IPS-18a (cell line): ENCODE measurements at regions not wholly inside any gene's neighbourhood (a gene's known extent, or its start where the extent isn't known, plus 50 kb on each side); places are given as distances from the start of the nearest gene placed in this dataset.
A peak's percentile ranks its signal among the peaks of the same experiment; 100 is the strongest.

ENCODE experiments used
- H3K27ac ChIP-seq: one replicate; pipeline ENCODE4 v1.5.1; 2013; ENCODE audit warnings: low read length
- H3K27me3 ChIP-seq: one replicate; pipeline ENCODE4 v1.6.1; 2013; ENCODE audit warnings: mild to moderate bottlenecking, low read length; ENCODE audit not compliant: control insufficient read depth, insufficient read depth
- H3K36me3 ChIP-seq: one replicate; pipeline ENCODE4 v1.6.1; 2013; ENCODE audit warnings: low read depth, low read length; ENCODE audit not compliant: control insufficient read depth
- H3K4me1 ChIP-seq: one replicate; pipeline ENCODE4 v1.6.1; 2013; ENCODE audit warnings: low read depth, low read length; ENCODE audit not compliant: control insufficient read depth
- H3K4me3 ChIP-seq: one replicate; pipeline ENCODE4 v1.5.1; 2013; ENCODE audit warnings: low read length
- H3K9ac ChIP-seq: one replicate; pipeline ENCODE4 v1.6.1; 2013; ENCODE audit warnings: mild to moderate bottlenecking, low read length, moderate library complexity
- H3K9me3 ChIP-seq: one replicate; pipeline ENCODE4 v1.6.1; 2013; ENCODE audit warnings: low read depth, low read length; ENCODE audit not compliant: control insufficient read depth

DNA sequence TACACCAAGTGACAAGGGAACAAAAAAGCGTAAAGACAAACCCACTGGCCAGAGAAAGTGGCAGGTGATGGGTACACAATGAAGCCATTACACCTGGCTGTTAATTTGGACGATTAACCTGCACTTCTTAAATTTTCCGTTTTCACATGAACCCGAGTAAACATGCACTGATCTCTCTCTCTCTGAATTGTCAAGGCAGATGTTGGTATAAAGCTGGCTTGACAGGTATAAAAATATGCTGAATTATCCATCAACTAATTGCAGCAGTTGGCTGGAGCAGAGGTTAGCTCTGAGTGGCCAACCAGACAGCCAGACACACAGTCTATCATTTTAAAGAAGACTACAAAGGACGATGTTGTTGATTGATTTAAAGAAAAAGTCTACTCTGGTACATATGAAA lies 561.7 kb upstream of the ALCAM start:
- Histone ChIP-seq H3K36me3 (no peaks in the 10 kb centered on the region), H3K9me3 (no peaks in the 10 kb centered on the region), H3K27ac (no peak overlapping the region), H3K4me3 (no peak overlapping the region), H3K4me1 (no peaks in the 10 kb centered on the region), H3K27me3 (no peaks in the 10 kb centered on the region), H3K9ac (no peak overlapping the region)

DNA sequence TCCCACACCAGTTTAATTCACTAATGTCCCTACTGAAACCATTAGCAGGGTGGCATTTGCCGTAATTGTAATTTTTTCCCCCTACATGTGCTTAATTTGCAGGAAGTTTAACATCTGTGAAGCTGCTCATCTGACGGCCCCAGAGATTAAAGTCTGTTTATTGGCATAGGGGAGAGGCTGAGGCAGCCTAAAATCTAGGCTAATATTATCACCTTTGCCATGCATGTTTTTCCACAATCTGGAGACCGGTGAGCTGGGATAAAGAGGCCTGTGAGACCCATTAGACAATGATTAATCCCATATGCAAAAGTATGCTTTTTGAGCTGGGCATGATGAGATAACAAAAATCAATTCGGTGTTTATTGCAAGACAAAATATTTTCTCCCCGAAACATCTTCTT lies 561.2 kb upstream of the ALCAM start:
- Histone ChIP-seq H3K27me3 (no peaks in the 10 kb centered on the region), H3K9ac (no peak overlapping the region), H3K36me3 (no peaks in the 10 kb centered on the region), H3K9me3 (no peaks in the 10 kb centered on the region), H3K4me3 (no peak overlapping the region), H3K4me1 (no peaks in the 10 kb centered on the region), H3K27ac (no peak overlapping the region)

DNA sequence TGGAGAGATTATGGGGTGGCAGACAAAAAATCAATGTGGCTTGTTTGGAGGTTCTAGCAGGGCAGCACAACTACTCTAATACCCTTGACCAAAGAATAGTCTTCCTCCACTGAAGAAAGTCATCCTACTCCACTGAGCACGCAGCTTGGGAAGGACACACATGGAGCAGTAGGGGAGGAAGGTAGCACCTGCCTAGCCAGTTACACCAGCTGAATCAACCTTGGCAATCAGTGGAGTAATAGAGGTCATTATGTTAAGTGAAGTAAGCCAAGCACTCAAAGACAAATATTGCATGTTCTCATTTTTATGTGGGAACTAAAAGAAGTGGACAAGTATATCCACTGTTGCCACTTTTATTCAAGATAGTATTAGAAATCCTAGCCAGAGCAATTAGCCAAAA lies 555.8 kb upstream of the ALCAM start:
- H3K36me3 ChIP-seq: no peaks in the 10 kb centered on the region
- no peaks in the 10 kb centered on the region for H3K27me3 ChIP-seq
- peaks cover 6% of the 10 kb centered on the region for H3K4me1 ChIP-seq
- H3K4me3 ChIP-seq: no peak overlapping the region
- no peak overlapping the region for H3K9ac ChIP-seq
- no peaks in the 10 kb centered on the region for H3K9me3 ChIP-seq
- no peak overlapping the region for H3K27ac ChIP-seq

DNA sequence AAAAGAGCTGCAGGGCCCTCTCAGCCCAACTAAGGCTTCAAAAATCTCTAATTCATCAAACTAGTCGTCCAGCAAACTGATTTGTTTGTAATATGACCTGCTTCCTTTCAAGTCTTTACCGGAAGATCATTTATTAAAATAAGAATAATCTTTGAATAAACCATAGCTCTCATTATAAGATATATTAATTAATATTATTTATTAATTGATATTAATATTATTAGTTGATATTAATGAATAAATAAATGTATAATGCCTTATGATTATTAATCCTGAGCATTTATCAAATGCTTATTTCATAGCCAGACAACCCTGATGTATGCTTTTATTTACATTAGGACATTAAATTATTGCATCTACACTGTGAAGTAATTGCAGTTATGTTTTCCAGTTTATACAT lies 550.7 kb upstream of the ALCAM start:
- Histone ChIP-seq H3K4me3 (no peak overlapping the region), H3K27me3 (no peaks in the 10 kb centered on the region), H3K9ac (no peak overlapping the region), H3K4me1 (peaks cover 12% of the 10 kb centered on the region), H3K36me3 (no peaks in the 10 kb centered on the region), H3K9me3 (peaks cover 4% of the 10 kb centered on the region), H3K27ac (no peak overlapping the region)

DNA sequence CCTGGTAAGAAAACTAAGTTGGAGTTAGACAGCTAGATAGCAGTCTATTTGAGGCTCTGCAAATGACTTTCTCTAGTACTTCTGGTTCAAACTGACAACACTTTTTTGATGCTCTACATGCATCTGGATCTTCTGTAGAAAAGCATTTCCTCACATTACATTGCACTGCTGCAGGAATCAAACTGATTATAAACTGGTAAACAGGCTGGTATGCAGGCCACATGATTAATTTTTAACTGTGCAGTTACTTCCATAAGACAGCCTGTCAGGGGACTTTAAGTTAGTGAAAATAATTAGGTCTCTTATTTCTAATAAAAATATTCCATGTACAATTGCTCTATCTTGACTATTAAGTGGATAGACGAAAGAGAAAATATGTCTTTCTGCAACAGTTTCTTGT lies 550.0 kb upstream of the ALCAM start:
- Histone ChIP-seq H3K9me3 (peaks cover 11% of the 10 kb centered on the region), H3K27ac (no peak overlapping the region), H3K4me3 (no peak overlapping the region), H3K27me3 (no peaks in the 10 kb centered on the region), H3K4me1 (peaks cover 12% of the 10 kb centered on the region), H3K9ac (no peak overlapping the region), H3K36me3 (no peaks in the 10 kb centered on the region)

DNA sequence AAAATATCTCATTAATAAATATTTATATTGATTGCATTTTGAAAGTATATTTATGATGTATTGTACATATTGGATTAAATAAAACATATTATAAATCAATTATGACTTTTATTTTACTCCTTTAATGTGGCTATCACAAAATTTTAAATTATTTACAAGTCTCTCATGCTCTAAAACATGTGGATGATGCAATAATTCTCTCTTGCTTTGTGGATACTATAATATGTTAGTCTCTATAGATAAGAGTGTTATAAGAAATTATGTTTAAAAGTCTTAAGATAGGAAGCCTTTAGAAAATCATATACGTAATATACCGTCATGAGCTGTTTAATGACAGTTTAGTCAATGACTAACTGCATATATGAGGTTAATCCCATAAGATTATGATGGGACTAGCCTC lies 547.4 kb upstream of the ALCAM start:
- Histone ChIP-seq H3K27me3 (no peaks in the 10 kb centered on the region), H3K36me3 (no peaks in the 10 kb centered on the region), H3K4me1 (peaks cover 12% of the 10 kb centered on the region), H3K9ac (no peak overlapping the region), H3K27ac (no peak overlapping the region), H3K9me3 (peaks cover 11% of the 10 kb centered on the region), H3K4me3 (no peak overlapping the region)

DNA sequence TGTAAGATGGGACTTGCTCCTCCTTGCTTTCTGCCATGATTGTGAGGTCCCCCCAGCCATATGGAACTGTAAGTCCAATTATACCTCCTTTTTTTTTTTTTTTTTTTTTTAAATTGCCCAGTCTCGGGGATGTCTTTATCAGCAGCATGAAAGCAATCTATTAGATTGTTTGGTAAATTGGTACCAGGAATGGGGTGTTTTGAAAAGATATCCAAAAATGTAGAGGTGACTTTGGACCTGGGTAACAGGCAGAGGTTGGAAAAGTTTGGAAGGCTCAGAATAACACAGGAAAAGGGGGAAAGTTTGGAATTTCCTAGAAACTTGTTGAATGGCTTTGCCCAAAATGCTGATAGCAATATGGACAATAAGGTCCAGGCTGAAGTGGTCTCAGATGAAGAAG lies 545.8 kb upstream of the ALCAM start:
- no peaks in the 10 kb centered on the region for H3K27me3 ChIP-seq
- no peak overlapping the region for H3K4me3 ChIP-seq
- no peaks in the 10 kb centered on the region for H3K36me3 ChIP-seq
- no peak overlapping the region for H3K27ac ChIP-seq
- H3K4me1 ChIP-seq: peaks cover 20% of the 10 kb centered on the region
- no peak overlapping the region for H3K9ac ChIP-seq
- H3K9me3 ChIP-seq: peaks cover 11% of the 10 kb centered on the region

DNA sequence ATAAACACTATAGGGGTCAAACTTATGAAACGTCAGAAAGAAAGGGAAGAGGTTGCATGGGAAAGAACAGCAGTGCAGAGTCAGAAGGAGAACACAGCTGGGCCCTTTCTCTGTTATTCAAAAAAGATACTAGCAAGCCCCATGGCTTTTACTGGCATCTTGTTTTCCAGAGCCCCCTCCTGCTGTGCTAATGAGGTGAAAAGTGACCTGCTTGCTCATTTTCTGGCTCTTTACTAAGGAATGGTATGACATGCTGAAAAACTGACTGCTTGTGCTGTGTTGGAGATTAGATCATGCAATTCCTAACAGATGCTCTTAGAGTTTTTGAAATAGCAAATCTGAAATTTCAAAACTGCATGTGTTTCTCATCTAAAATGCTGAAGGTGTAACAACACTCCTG lies 541.6 kb upstream of the ALCAM start:
- no peaks in the 10 kb centered on the region for H3K36me3 ChIP-seq
- H3K9ac ChIP-seq: no peak overlapping the region
- peaks cover 11% of the 10 kb centered on the region for H3K9me3 ChIP-seq
- H3K27me3 ChIP-seq: no peaks in the 10 kb centered on the region
- H3K27ac ChIP-seq: no peak overlapping the region
- peak overlapping the region; percentile 23 for H3K4me3 ChIP-seq
- peaks cover 19% of the 10 kb centered on the region for H3K4me1 ChIP-seq

DNA sequence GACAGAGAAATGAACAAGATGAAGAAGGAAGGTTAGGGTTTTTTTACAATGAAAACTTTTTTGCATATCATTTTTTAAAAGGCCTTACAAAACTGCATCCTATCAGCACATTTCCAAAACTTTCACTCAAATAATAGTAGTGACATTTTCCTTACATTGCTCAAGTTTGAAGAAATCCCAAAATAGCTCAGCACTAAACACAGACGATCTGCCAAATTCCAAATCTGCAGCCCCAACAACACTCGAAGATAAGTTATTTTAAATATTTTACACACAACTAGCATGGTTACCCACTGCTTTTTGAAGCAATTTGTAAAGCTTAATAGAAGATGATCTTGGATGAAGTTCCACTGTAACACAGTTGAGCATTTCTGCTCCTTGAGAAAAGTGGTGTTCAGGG lies 535.6 kb upstream of the ALCAM start:
- Histone ChIP-seq H3K27ac (no peak overlapping the region), H3K27me3 (no peaks in the 10 kb centered on the region), H3K4me1 (peaks cover 17% of the 10 kb centered on the region), H3K4me3 (no peak overlapping the region), H3K36me3 (no peaks in the 10 kb centered on the region), H3K9me3 (no peaks in the 10 kb centered on the region), H3K9ac (no peak overlapping the region)

DNA sequence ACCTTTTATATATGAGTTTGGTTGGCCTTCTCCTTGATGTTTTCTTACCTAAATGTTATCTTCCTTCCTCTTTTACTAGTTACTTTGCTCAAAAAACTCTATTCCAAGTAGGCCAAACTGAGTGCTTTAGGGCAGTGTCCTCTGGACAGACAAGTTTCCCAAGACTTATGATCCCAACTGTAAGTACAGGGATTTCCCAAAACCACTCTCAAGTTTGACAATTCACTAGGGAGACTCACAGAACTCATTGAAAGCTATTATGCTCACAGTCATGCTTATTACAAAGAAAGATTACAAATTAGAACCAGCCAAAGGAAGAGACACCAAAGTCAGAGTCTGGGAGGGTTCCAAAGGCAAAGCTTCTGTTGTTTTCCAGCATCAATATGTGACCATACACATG lies 534.2 kb upstream of the ALCAM start:
- peaks cover 19% of the 10 kb centered on the region for H3K4me1 ChIP-seq
- H3K27ac ChIP-seq: no peak overlapping the region
- no peak overlapping the region for H3K9ac ChIP-seq
- no peaks in the 10 kb centered on the region for H3K36me3 ChIP-seq
- H3K4me3 ChIP-seq: no peak overlapping the region
- no peaks in the 10 kb centered on the region for H3K27me3 ChIP-seq
- H3K9me3 ChIP-seq: no peaks in the 10 kb centered on the region

DNA sequence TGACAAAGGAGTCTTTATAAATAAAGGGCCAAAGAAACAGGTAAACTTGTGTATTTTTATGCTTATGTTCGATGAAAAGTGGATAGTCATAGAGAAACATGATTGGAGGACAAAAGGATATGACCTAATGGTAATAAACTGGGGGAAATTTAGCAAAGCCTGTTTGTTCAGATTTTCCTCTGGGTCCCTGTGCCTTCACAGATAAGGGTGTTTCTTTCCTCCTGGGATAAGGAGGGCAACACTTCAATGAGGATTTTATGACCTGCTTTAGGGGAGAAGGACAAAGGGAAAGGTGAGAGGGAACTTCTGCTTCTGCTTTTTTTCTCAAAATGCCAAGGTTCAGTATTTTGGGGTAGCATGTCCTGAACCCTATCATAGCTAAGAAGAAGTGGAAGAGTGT lies 531.3 kb upstream of the ALCAM start:
- Histone ChIP-seq H3K9ac (no peak overlapping the region), H3K36me3 (no peaks in the 10 kb centered on the region), H3K27ac (no peak overlapping the region), H3K4me1 (peaks cover 19% of the 10 kb centered on the region), H3K27me3 (no peaks in the 10 kb centered on the region), H3K4me3 (no peak overlapping the region), H3K9me3 (no peaks in the 10 kb centered on the region)

DNA sequence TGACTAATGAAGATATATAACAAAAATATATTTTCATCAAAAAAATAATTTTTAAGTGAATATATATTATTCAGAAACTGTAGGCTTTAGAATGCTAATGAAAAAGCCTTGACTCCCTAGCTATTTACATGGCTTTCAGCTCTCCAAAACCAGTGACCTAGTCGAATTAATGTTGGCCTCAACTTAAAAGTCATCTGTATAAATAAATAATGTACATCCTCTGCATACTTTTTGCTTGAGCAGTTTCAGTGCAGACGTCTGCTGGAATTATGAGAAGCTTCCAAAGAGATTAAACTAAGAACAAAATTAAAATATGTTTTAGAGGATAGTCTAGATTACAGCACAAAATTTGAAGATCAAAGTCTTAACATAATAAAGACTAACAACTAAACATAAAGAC lies 520.4 kb upstream of the ALCAM start:
- Histone ChIP-seq H3K36me3 (no peaks in the 10 kb centered on the region), H3K9ac (no peak overlapping the region), H3K27me3 (no peaks in the 10 kb centered on the region), H3K9me3 (peaks cover 15% of the 10 kb centered on the region), H3K4me3 (no peak overlapping the region), H3K4me1 (peaks cover 25% of the 10 kb centered on the region), H3K27ac (no peak overlapping the region)
